Endodermal cell (in vitro differentiated cells): ENCODE measurements at regions not wholly inside any gene's neighbourhood (a gene's known extent, or its start where the extent isn't known, plus 50 kb on each side); places are given as distances from the start of the nearest gene placed in this dataset.

ENCODE experiments used
- DNase-seq: peaks from one replicate; pipeline ENCODE4 v3.0.0-alpha.2; 2017
- H3K27ac ChIP-seq: 2 replicates; pipeline ENCODE4 v1.5.1; 2013; ENCODE audit warnings: mild to moderate bottlenecking, low read depth, low read length, moderate library complexity
- H3K27me3 ChIP-seq: 2 replicates; pipeline ENCODE4 v1.6.1; 2013; ENCODE audit warnings: mild to moderate bottlenecking, low read length, moderate library complexity; ENCODE audit not compliant: insufficient read depth, control insufficient read depth, poor library complexity, severe bottlenecking
- H3K36me3 ChIP-seq: 2 replicates; pipeline ENCODE4 v1.7.0; 2013; ENCODE audit warnings: mild to moderate bottlenecking, low read length, moderate library complexity; ENCODE audit not compliant: control insufficient read depth, insufficient read depth
- H3K4me1 ChIP-seq: one replicate; pipeline ENCODE4 v1.7.0; 2013; ENCODE audit warnings: low read length; ENCODE audit not compliant: control insufficient read depth, insufficient read depth
- H3K4me3 ChIP-seq: 2 replicates; pipeline ENCODE4 v1.5.1; 2013; ENCODE audit warnings: mild to moderate bottlenecking, low read length, moderate library complexity
- H3K9ac ChIP-seq: 2 replicates; pipeline ENCODE4 v1.6.1; 2013; ENCODE audit warnings: mild to moderate bottlenecking, low read length, moderate library complexity; ENCODE audit not compliant: poor library complexity, severe bottlenecking; ENCODE audit errors: extremely low read depth
- H3K9me3 ChIP-seq: 2 replicates; pipeline ENCODE4 v1.6.1; 2013; ENCODE audit warnings: mild to moderate bottlenecking, low read length, moderate library complexity; ENCODE audit not compliant: control insufficient read depth
- H3K27ac Mint-ChIP-seq: 2 replicates; pipeline ENCODE4 v1.8.0; 2020; ENCODE audit warnings: mixed read lengths
- H3K27me3 Mint-ChIP-seq: 2 replicates; pipeline ENCODE4 v1.8.0; 2021; ENCODE audit warnings: mild to moderate bottlenecking, mixed read lengths; ENCODE audit not compliant: insufficient read depth
- H3K36me3 Mint-ChIP-seq: 2 replicates; pipeline ENCODE4 v1.8.0; 2020; ENCODE audit warnings: low read depth, mixed read lengths
- H3K4me1 Mint-ChIP-seq: 2 replicates; pipeline ENCODE4 v1.8.0; 2020; ENCODE audit warnings: mixed read lengths
- H3K4me3 Mint-ChIP-seq: 2 replicates; pipeline ENCODE4 v1.8.0; 2020; ENCODE audit warnings: mild to moderate bottlenecking, moderate library complexity, mixed read lengths
- H3K9me3 Mint-ChIP-seq: 2 replicates; pipeline ENCODE4 v1.8.0; 2020; ENCODE audit warnings: mild to moderate bottlenecking, mixed read lengths
- WGBS, 2 experiments: methylation state at CpG; one replicate each; pipeline versions ENCODE4 v1.1.5 to v1.1.7; 2013; ENCODE audit warnings: missing lambda C conversion rate in 2 of 2, mixed read lengths in 1 of 2; ENCODE audit not compliant: insufficient coverage in 1 of 2, insufficient read length in 1 of 2; 5-methylcytosine and 5-hydroxymethylcytosine counted together
- TF ChIP-seq, protein P1 (sequence below): fragments of 200-600 bp; sonication (generic); conservative IDR thresholded peaks from 2 replicates; pipeline ENCODE4 v1.5.0; 2021; ENCODE audit warnings: antibody characterized with exemption, mild to moderate bottlenecking

DNA sequence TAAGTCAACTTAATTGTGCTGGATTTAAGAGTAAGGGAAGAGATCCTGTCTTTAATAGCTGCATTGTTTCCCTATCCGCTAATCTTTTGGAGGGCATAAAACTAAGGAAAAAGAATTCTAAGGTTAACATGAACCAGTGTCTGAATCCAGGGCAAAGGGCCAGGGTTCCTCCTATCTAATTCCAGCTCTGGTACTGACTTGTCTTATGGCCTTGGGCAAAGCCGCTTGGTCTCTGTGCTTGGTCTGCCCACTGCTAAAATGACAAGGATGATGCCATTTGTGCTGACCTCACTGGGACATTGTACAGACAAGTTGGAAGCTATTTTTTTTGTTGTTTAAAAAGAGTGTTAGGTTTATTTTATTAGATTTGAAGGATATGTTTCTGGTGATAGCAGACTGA lies 334.7 kb upstream of the PIK3R1 start:
- Mint-ChIP-seq H3K4me3 (no peak overlapping the region), H3K9me3 (no peaks in the 10 kb centered on the region), H3K4me1 (peaks cover 5% of the 10 kb centered on the region), H3K36me3 (no peaks in the 10 kb centered on the region), H3K27ac (no peak overlapping the region), H3K27me3 (peaks cover 2% of the 10 kb centered on the region)
- no peak for DNase-seq
- no peak overlapping the region for H3K4me3 ChIP-seq
- H3K9me3 ChIP-seq, result no peaks in the 10 kb centered on the region
- 95 to 100% methylated on average over 1 to 2 of the region's 2 CpGs for WGBS, 2 experiments
- H3K4me1 ChIP-seq, result no peaks in the 10 kb centered on the region
- H3K27me3 ChIP-seq, result no peaks in the 10 kb centered on the region
- no peak overlapping the region for H3K27ac ChIP-seq
- H3K36me3 ChIP-seq, result no peaks in the 10 kb centered on the region
- no peak overlapping the region for H3K9ac ChIP-seq
- TF ChIP-seq, protein P1, sequence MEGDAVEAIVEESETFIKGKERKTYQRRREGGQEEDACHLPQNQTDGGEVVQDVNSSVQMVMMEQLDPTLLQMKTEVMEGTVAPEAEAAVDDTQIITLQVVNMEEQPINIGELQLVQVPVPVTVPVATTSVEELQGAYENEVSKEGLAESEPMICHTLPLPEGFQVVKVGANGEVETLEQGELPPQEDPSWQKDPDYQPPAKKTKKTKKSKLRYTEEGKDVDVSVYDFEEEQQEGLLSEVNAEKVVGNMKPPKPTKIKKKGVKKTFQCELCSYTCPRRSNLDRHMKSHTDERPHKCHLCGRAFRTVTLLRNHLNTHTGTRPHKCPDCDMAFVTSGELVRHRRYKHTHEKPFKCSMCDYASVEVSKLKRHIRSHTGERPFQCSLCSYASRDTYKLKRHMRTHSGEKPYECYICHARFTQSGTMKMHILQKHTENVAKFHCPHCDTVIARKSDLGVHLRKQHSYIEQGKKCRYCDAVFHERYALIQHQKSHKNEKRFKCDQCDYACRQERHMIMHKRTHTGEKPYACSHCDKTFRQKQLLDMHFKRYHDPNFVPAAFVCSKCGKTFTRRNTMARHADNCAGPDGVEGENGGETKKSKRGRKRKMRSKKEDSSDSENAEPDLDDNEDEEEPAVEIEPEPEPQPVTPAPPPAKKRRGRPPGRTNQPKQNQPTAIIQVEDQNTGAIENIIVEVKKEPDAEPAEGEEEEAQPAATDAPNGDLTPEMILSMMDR, result no peak

DNA sequence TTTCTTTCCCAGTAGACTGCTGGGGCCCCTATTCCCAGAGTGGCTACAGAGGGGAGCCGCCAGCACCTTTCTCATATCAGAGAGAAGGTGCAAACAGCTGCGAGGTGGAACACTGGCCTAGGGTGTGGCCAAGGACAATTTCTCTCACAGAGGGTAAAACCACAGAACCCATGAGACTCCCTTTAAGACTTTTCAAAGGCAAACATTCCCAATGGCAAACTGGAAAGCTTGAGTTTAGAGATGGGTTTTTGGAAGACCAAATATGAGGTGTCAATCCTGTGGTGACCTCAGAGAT lies 335.1 kb upstream of the PIK3R1 start:
- Histone ChIP-seq H3K9me3 (no peaks in the 10 kb centered on the region), H3K27me3 (no peaks in the 10 kb centered on the region), H3K36me3 (no peaks in the 10 kb centered on the region), H3K9ac (no peak overlapping the region), H3K4me3 (no peak overlapping the region), H3K4me1 (no peaks in the 10 kb centered on the region), H3K27ac (no peak overlapping the region)
- peaks cover 2% of the 10 kb centered on the region for H3K27me3 Mint-ChIP-seq
- H3K27ac Mint-ChIP-seq, result no peak overlapping the region
- H3K36me3 Mint-ChIP-seq, result no peaks in the 10 kb centered on the region
- TF ChIP-seq, protein P1, result no peak
- no peaks in the 10 kb centered on the region for H3K9me3 Mint-ChIP-seq
- no peak for DNase-seq
- 94% methylated on average over 2 of the region's 2 CpGs; no CpG with 5 or more reads in 1 of the 2 experiments for WGBS, 2 experiments
- H3K4me1 Mint-ChIP-seq, result peaks cover 5% of the 10 kb centered on the region
- H3K4me3 Mint-ChIP-seq, result no peak overlapping the region

DNA sequence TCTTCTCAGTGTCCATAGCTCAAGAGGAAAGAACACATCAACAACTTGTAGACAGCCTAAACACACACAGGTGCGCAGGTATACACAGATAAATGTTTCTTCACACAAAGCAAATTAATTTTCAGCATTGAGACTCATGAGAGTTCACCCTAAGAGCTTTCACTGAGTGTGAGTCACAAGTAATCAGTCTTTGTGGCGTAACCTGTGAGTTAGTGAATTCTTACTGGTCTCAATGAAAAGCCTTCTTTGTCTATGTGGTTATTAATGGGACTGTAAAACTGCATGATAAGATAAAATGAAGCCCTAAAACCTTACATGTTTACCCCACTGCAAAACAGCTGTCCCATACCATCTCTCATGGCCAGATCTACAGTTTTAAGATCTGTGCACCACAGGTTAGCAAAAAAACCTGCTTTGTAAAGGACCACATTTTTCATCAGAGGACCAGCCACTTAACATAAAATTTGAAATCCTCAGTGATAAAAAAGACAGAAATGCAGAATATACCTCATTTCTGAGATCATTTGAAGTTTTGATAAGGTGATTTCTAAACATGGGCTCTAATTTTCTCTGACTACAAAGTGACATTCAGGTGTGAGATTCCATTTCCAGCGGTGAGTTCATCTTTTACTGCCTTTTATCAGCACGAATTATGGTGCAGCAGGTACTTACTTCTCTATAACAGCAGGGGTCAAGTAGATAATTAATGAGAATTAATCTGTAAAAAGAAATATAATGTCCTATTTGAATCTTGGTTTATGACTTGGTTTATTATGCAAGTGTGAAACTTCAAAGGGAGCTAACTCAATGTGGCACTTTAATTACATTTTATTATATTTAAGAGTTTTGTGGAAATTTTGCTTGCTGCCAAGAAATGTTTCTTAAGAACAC lies 335.7 kb upstream of the PIK3R1 start:
- no peaks in the 10 kb centered on the region for H3K9me3 Mint-ChIP-seq
- peaks cover 5% of the 10 kb centered on the region for H3K4me1 Mint-ChIP-seq
- no peak overlapping the region for H3K27ac ChIP-seq
- no peak overlapping the region for H3K4me3 Mint-ChIP-seq
- no peak overlapping the region for H3K27ac Mint-ChIP-seq
- TF ChIP-seq, protein P1, result no peak
- no peak overlapping the region for H3K4me3 ChIP-seq
- no peaks in the 10 kb centered on the region for H3K4me1 ChIP-seq
- DNase-seq, result no peak
- H3K36me3 ChIP-seq, result no peaks in the 10 kb centered on the region
- no peaks in the 10 kb centered on the region for H3K27me3 ChIP-seq
- no peaks in the 10 kb centered on the region for H3K36me3 Mint-ChIP-seq
- H3K9me3 ChIP-seq, result no peaks in the 10 kb centered on the region
- H3K27me3 Mint-ChIP-seq, result peaks cover 4% of the 10 kb centered on the region
- H3K9ac ChIP-seq, result no peak overlapping the region
- 93 to 100% methylated on average over 1 to 4 of the region's 4 CpGs for WGBS, 2 experiments
